GM23338 (cell line): ENCODE measurements at regions not wholly inside any gene's neighbourhood (a gene's known extent, or its start where the extent isn't known, plus 50 kb on each side); places are given as distances from the start of the nearest gene placed in this dataset.

Experiments
- ATAC-seq: fragments of 200-7000 bp; cut with Tn5 transposase; 3 replicates; pipeline ENCODE4 v1.9.1; 2020
- DNase-seq: peaks from one replicate; pipeline ENCODE4 v3.0.0-alpha.2; 2015; ENCODE audit warnings: low spot score
- H2AFZ ChIP-seq: fragments of 200-600 bp; sonication (generic); 2 replicates; pipeline ENCODE4 v1.8.0; 2016; ENCODE audit warnings: antibody characterized with exemption, mild to moderate bottlenecking, moderate library complexity
- H3F3A ChIP-seq: fragments of 200-600 bp; sonication (generic); replicated peaks from 2 replicates; pipeline ENCODE4 v1.8.0; 2017; ENCODE audit warnings: antibody characterized with exemption, mixed run types, low read depth
- H3K27ac ChIP-seq: fragments of 200-600 bp; sonication (generic); 2 replicates; pipeline ENCODE4 v1.6.1; 2016; ENCODE audit warnings: low read depth
- H3K27me3 ChIP-seq: fragments of 200-600 bp; sonication (generic); 2 replicates; pipeline ENCODE4 v1.8.0; 2016; ENCODE audit warnings: mild to moderate bottlenecking, mixed run types, moderate library complexity; ENCODE audit not compliant: insufficient read depth
- H3K36me3 ChIP-seq: fragments of 200-600 bp; sonication (generic); 2 replicates; pipeline ENCODE4 v1.8.0; 2016; ENCODE audit warnings: mild to moderate bottlenecking; ENCODE audit not compliant: insufficient read depth
- H3K4me1 ChIP-seq: fragments of 200-600 bp; sonication (generic); 2 replicates; pipeline ENCODE4 v1.8.0; 2016; ENCODE audit warnings: mild to moderate bottlenecking, moderate library complexity; ENCODE audit not compliant: insufficient read depth
- H3K4me2 ChIP-seq: fragments of 200-600 bp; sonication (generic); 2 replicates; pipeline ENCODE4 v1.7.1; 2017; ENCODE audit warnings: mixed run types
- H3K4me3 ChIP-seq: fragments of 200-600 bp; sonication (generic); 2 replicates; pipeline ENCODE4 v1.6.1; 2016; ENCODE audit warnings: mixed run types
- H3K79me2 ChIP-seq: fragments of 200-600 bp; sonication (generic); replicated peaks from 2 replicates; pipeline ENCODE4 v1.8.0; 2017; ENCODE audit warnings: mild to moderate bottlenecking; ENCODE audit not compliant: insufficient read depth
- H3K9me2 ChIP-seq: fragments of 200-600 bp; sonication (generic); 2 replicates; pipeline ENCODE4 v1.8.0; 2017; ENCODE audit not compliant: insufficient read depth
- H4K20me1 ChIP-seq: fragments of 200-600 bp; sonication (generic); replicated peaks from 2 replicates; pipeline ENCODE4 v1.8.0; 2017; ENCODE audit warnings: mild to moderate bottlenecking; ENCODE audit not compliant: insufficient read depth
- H3K27ac Mint-ChIP-seq: 2 replicates; pipeline ENCODE4 v1.8.0; 2020; ENCODE audit warnings: inconsistent platforms, mild to moderate bottlenecking, moderate library complexity, mixed read lengths
- H3K27me3 Mint-ChIP-seq: 3 replicates; pipeline ENCODE4 v1.8.0; 2022; ENCODE audit warnings: low read depth, mild to moderate bottlenecking, moderate library complexity, mixed read lengths, inconsistent platforms; ENCODE audit not compliant: insufficient read depth, poor library complexity
- H3K36me3 Mint-ChIP-seq: 3 replicates; pipeline ENCODE4 v1.8.0; 2021; ENCODE audit warnings: low read depth, mild to moderate bottlenecking, inconsistent platforms, moderate library complexity, mixed read lengths
- H3K4me1 Mint-ChIP-seq: 3 replicates; pipeline ENCODE4 v1.8.0; 2020; ENCODE audit warnings: mild to moderate bottlenecking, inconsistent platforms, mixed read lengths
- H3K4me3 Mint-ChIP-seq: 3 replicates; pipeline ENCODE4 v1.8.0; 2021; ENCODE audit warnings: moderate library complexity, mild to moderate bottlenecking, inconsistent platforms, mixed read lengths
- H3K9me3 Mint-ChIP-seq: 3 replicates; pipeline ENCODE4 v1.8.0; 2020; ENCODE audit warnings: moderate library complexity, mild to moderate bottlenecking, inconsistent platforms, mixed read lengths
- EZH2phosphoT487 ChIP-seq: fragments of 200-600 bp; sonication (generic); IDR thresholded peaks from one replicate; pipeline ENCODE4 v1.8.1; 2018; ENCODE audit warnings: antibody characterized with exemption; ENCODE audit not compliant: unreplicated experiment
- JUNB ChIP-seq: IDR thresholded peaks from one replicate; pipeline ENCODE4 v1.6.1; 2016; ENCODE audit warnings: antibody characterized with exemption; ENCODE audit not compliant: unreplicated experiment
- POLR2AphosphoS5 ChIP-seq: IDR thresholded peaks from 2 replicates; pipeline ENCODE4 v1.6.1; 2016; ENCODE audit warnings: antibody characterized with exemption, low read depth
- REST ChIP-seq: IDR thresholded peaks from one replicate; pipeline ENCODE4 v1.6.1; 2018; ENCODE audit warnings: antibody characterized with exemption; ENCODE audit not compliant: unreplicated experiment
- STAT1 ChIP-seq: IDR thresholded peaks from one replicate; pipeline ENCODE4 v1.6.1; 2016; ENCODE audit warnings: antibody characterized with exemption; ENCODE audit not compliant: unreplicated experiment
- ZNF114 ChIP-seq: fragments of 250-450 bp; sonication (Bioruptor Pico); IDR thresholded peaks from 2 replicates; pipeline ENCODE4 v1.5.0; 2020; ENCODE audit warnings: mild to moderate bottlenecking, moderate library complexity
- ZNF331 ChIP-seq: fragments of 250-450 bp; sonication (Bioruptor Pico); IDR thresholded peaks from 2 replicates; pipeline ENCODE4 v1.5.0; 2020; ENCODE audit warnings: low read depth, mild to moderate bottlenecking, moderate library complexity
- TF ChIP-seq, protein P1 (sequence below): fragments of 250-450 bp; sonication (Bioruptor Pico); IDR thresholded peaks from 2 replicates; pipeline ENCODE4 v1.5.0; 2020; ENCODE audit warnings: mild to moderate bottlenecking, moderate library complexity
- TF ChIP-seq, protein P2 (sequence below), 2 experiments: fragments of 200-600 bp in 1 of 2; sonication (generic) in 1 of 2; conservative IDR thresholded peaks; 2 replicates each; pipeline versions ENCODE4 v1.5.1 to v1.6.1; 2016 to 2017; ENCODE audit warnings: antibody characterized with exemption in 2 of 2, low read depth in 2 of 2, mild to moderate bottlenecking in 2 of 2, moderate library complexity in 1 of 2

- TF ChIP-seq, protein P1, sequence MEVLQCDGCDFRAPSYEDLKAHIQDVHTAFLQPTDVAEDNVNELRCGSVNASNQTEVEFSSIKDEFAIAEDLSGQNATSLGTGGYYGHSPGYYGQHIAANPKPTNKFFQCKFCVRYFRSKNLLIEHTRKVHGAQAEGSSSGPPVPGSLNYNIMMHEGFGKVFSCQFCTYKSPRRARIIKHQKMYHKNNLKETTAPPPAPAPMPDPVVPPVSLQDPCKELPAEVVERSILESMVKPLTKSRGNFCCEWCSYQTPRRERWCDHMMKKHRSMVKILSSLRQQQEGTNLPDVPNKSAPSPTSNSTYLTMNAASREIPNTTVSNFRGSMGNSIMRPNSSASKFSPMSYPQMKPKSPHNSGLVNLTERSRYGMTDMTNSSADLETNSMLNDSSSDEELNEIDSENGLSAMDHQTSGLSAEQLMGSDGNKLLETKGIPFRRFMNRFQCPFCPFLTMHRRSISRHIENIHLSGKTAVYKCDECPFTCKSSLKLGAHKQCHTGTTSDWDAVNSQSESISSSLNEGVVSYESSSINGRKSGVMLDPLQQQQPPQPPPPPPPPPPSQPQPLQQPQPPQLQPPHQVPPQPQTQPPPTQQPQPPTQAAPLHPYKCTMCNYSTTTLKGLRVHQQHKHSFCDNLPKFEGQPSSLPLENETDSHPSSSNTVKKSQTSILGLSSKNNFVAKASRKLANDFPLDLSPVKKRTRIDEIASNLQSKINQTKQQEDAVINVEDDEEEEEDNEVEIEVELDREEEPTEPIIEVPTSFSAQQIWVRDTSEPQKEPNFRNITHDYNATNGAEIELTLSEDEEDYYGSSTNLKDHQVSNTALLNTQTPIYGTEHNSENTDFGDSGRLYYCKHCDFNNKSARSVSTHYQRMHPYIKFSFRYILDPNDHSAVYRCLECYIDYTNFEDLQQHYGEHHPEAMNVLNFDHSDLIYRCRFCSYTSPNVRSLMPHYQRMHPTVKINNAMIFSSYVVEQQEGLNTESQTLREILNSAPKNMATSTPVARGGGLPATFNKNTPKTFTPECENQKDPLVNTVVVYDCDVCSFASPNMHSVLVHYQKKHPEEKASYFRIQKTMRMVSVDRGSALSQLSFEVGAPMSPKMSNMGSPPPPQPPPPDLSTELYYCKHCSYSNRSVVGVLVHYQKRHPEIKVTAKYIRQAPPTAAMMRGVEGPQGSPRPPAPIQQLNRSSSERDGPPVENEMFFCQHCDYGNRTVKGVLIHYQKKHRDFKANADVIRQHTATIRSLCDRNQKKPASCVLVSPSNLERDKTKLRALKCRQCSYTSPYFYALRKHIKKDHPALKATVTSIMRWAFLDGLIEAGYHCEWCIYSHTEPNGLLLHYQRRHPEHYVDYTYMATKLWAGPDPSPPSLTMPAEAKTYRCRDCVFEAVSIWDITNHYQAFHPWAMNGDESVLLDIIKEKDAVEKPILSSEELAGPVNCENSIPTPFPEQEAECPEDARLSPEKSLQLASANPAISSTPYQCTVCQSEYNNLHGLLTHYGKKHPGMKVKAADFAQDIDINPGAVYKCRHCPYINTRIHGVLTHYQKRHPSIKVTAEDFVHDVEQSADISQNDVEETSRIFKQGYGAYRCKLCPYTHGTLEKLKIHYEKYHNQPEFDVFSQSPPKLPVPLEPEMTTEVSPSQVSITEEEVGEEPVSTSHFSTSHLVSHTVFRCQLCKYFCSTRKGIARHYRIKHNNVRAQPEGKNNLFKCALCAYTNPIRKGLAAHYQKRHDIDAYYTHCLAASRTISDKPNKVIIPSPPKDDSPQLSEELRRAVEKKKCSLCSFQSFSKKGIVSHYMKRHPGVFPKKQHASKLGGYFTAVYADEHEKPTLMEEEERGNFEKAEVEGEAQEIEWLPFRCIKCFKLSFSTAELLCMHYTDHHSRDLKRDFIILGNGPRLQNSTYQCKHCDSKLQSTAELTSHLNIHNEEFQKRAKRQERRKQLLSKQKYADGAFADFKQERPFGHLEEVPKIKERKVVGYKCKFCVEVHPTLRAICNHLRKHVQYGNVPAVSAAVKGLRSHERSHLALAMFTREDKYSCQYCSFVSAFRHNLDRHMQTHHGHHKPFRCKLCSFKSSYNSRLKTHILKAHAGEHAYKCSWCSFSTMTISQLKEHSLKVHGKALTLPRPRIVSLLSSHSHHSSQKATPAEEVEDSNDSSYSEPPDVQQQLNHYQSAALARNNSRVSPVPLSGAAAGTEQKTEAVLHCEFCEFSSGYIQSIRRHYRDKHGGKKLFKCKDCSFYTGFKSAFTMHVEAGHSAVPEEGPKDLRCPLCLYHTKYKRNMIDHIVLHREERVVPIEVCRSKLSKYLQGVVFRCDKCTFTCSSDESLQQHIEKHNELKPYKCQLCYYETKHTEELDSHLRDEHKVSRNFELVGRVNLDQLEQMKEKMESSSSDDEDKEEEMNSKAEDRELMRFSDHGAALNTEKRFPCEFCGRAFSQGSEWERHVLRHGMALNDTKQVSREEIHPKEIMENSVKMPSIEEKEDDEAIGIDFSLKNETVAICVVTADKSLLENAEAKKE = no peak
- TF ChIP-seq ZNF331 (CRISPR knock-in tag) = no peak
- no peak for TF ChIP-seq REST
- TF ChIP-seq JUNB = no peak
- no peak for TF ChIP-seq STAT1
These were observed 447.5 kb upstream of the COX7C start (continued) for GRCh38 chr5:86170194-86170593.

- Histone ChIP-seq H4K20me1 (no peaks in the 10 kb centered on the region), H3F3A (no peaks in the 10 kb centered on the region), H2AFZ (no peak overlapping the region), H3K36me3 (no peaks in the 10 kb centered on the region), H3K27me3 (no peaks in the 10 kb centered on the region), H3K4me1 (peaks cover 2% of the 10 kb centered on the region; the same call in 1 of the 2 replicates), H3K4me2 (no peak overlapping the region), H3K4me3 (no peak overlapping the region), H3K9me2 (no peaks in the 10 kb centered on the region), H3K79me2 (no peaks in the 10 kb centered on the region), H3K27ac (no peak overlapping the region)
- ATAC-seq (no peak), DNase-seq (no peak)
- H3K27ac Mint-ChIP-seq = no peak overlapping the region
- H3K27me3 Mint-ChIP-seq = no peaks in the 10 kb centered on the region
- H3K36me3 Mint-ChIP-seq = no peaks in the 10 kb centered on the region
- H3K9me3 Mint-ChIP-seq = no peaks in the 10 kb centered on the region
- H3K4me3 Mint-ChIP-seq = no peak overlapping the region
- H3K4me1 Mint-ChIP-seq = no peaks in the 10 kb centered on the region
- no peak for TF ChIP-seq JUNB
- TF ChIP-seq EZH2phosphoT487 = no peak
- TF ChIP-seq ZNF114 = no peak
- TF ChIP-seq POLR2AphosphoS5 = no peak
- TF ChIP-seq ZNF331 (CRISPR knock-in tag) = no peak
- no peak for TF ChIP-seq REST
- TF ChIP-seq, protein P2, sequence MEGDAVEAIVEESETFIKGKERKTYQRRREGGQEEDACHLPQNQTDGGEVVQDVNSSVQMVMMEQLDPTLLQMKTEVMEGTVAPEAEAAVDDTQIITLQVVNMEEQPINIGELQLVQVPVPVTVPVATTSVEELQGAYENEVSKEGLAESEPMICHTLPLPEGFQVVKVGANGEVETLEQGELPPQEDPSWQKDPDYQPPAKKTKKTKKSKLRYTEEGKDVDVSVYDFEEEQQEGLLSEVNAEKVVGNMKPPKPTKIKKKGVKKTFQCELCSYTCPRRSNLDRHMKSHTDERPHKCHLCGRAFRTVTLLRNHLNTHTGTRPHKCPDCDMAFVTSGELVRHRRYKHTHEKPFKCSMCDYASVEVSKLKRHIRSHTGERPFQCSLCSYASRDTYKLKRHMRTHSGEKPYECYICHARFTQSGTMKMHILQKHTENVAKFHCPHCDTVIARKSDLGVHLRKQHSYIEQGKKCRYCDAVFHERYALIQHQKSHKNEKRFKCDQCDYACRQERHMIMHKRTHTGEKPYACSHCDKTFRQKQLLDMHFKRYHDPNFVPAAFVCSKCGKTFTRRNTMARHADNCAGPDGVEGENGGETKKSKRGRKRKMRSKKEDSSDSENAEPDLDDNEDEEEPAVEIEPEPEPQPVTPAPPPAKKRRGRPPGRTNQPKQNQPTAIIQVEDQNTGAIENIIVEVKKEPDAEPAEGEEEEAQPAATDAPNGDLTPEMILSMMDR (conservative IDR thresholded peaks at IDR 0.05; ENCODE audit: low read depth in 2 of 2) = no peak
- TF ChIP-seq STAT1 = no peak
These were observed 442.5 kb upstream of the COX7C start for GRCh38 chr5:86175224-86175623.
